ENCODE measurements at regions not wholly inside any gene's neighbourhood (a gene's known extent, or its start where the extent isn't known, plus 50 kb on each side); places are given as distances from the start of the nearest gene placed in this dataset.

DNA sequence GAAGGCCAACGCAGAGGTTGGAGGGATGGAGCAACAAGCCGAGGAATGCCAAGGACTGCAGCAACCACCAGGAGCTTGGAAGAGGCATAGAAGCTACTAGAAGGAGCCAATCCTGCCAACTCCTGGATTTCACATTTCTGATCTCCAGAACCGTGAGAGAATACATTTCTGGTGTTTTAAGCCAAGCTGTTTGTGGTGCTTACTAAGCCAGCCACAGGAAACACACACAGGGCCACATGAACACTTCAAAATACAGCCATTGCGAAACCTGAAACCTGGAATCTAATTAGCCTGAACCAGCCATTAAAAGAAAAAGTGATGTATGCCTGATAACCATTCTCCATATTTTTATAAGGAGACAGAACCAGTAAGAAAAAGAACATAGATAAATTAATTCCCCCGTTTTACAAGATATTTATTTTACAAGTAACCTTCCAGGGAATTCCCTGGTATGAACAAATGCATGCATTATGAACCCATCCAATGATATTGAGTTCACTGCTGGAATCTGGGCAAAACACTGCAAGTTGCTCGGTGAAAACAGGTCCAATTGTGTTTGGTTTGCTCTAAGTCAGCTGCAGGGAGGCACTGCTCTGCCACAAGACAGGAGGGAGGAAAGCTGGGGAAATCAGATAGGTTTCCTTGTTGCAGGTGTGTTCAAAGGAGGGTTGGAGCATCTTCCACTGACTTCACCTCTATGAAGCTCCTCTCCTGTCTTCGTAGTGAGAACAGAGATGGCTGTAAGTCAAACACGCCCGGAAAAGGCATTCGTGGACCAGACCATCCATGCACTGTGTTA, 70.2 kb downstream of the ETS2 start:
- no peak for DNase-seq
